ENCODE measurements at regions not wholly inside any gene's neighbourhood (a gene's known extent, or its start where the extent isn't known, plus 50 kb on each side); places are given as distances from the start of the nearest gene placed in this dataset.

- TF ChIP-seq, protein P1, sequence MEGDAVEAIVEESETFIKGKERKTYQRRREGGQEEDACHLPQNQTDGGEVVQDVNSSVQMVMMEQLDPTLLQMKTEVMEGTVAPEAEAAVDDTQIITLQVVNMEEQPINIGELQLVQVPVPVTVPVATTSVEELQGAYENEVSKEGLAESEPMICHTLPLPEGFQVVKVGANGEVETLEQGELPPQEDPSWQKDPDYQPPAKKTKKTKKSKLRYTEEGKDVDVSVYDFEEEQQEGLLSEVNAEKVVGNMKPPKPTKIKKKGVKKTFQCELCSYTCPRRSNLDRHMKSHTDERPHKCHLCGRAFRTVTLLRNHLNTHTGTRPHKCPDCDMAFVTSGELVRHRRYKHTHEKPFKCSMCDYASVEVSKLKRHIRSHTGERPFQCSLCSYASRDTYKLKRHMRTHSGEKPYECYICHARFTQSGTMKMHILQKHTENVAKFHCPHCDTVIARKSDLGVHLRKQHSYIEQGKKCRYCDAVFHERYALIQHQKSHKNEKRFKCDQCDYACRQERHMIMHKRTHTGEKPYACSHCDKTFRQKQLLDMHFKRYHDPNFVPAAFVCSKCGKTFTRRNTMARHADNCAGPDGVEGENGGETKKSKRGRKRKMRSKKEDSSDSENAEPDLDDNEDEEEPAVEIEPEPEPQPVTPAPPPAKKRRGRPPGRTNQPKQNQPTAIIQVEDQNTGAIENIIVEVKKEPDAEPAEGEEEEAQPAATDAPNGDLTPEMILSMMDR (IDR thresholded peaks at IDR 0.05; ENCODE audit: borderline replicate concordance, extremely low read depth, low read length, poor library complexity, severe bottlenecking): no peak
- TF ChIP-seq EZH2 (IDR thresholded peaks at IDR 0.05; ENCODE audit: borderline replicate concordance, low read depth, low read length, severe bottlenecking): no peak
These were observed 293.1 kb downstream of the C7orf25 start for GRCh38 chr7:42618651-42619360.

All from DND-41 (cell line).